H1 (cell line): ENCODE measurements at regions not wholly inside any gene's neighbourhood (a gene's known extent, or its start where the extent isn't known, plus 50 kb on each side); places are given as distances from the start of the nearest gene placed in this dataset.
A peak's percentile ranks its signal among the peaks of the same experiment; 100 is the strongest.

ENCODE experiments used
- CTCF ChIA-PET: fragments of 300-600 bp; sonication (Branson Sonifier 250); formaldehyde crosslinking; loops from one replicate; lab custom pipeline; 2021; ENCODE audit not compliant: partially characterized antibody; lab: Charles Lee
- POLR2A ChIA-PET: fragments of 300-600 bp; sonication (Branson Sonifier 250); formaldehyde crosslinking; loops from one replicate; lab custom pipeline; 2021; ENCODE audit warnings: inconsistent platforms; ENCODE audit not compliant: partially characterized antibody; lab: Charles Lee
- DNase-seq, 2 experiments: peaks; one replicate each; pipeline versions ENCODE4 v3.0.0 to v3.0.0-alpha.2; 2010 to 2022; ENCODE audit warnings: low spot score in 2 of 2, low read depth in 1 of 2, mixed read lengths in 1 of 2
- FAIRE-seq: peaks from 2 replicates; lab custom pipeline; 2011; peaks lifted over from hg19 to GRCh38; lab: Jason Lieb, UNC
- H2AFZ ChIP-seq: 2 replicates; pipeline ENCODE4 v1.8.1; 2012; ENCODE audit warnings: low read length, inconsistent platforms
- H2AK5ac ChIP-seq: 2 replicates; pipeline ENCODE4 v1.6.1; 2013; ENCODE audit warnings: low read depth, low read length
- H2BK120ac ChIP-seq: replicated peaks from 2 replicates; pipeline ENCODE3; 2013; ENCODE audit warnings: low read depth, low read length, inconsistent platforms
- H2BK12ac ChIP-seq: 2 replicates; pipeline ENCODE4 v1.6.1; 2013; ENCODE audit warnings: low read depth, low read length
- H2BK15ac ChIP-seq: 2 replicates; pipeline ENCODE4 v1.6.1; 2013; ENCODE audit warnings: low read length
- H2BK20ac ChIP-seq: 2 replicates; pipeline ENCODE4 v1.6.1; 2013; ENCODE audit warnings: low read length
- H2BK5ac ChIP-seq: 2 replicates; pipeline ENCODE4 v1.6.1; 2013; ENCODE audit warnings: low read depth, low read length
- H3K14ac ChIP-seq: 2 replicates; pipeline ENCODE4 v1.6.1; 2013; ENCODE audit warnings: inconsistent platforms; ENCODE audit not compliant: insufficient read length
- H3K18ac ChIP-seq: 2 replicates; pipeline ENCODE4 v1.6.1; 2013; ENCODE audit warnings: low read length; ENCODE audit errors: extremely low read depth
- H3K23ac ChIP-seq: 2 replicates; pipeline ENCODE4 v1.6.1; 2013; ENCODE audit warnings: inconsistent platforms; ENCODE audit not compliant: insufficient read length
- H3K23me2 ChIP-seq: 2 replicates; pipeline ENCODE4 v1.6.1; 2013; ENCODE audit warnings: low read depth, low read length
- H3K27ac ChIP-seq: 2 replicates; pipeline ENCODE4 v1.6.1; 2011; ENCODE audit warnings: low read depth, low read length, inconsistent platforms
- H3K27me3 ChIP-seq, 4 experiments: replicated peaks in 1 of 4; 1 replicate in 1 of 4; 2 replicates in 3 of 4; pipeline versions ENCODE4 v1.6.1 to v1.8.1; 2011 to 2013; ENCODE audit warnings: low read length in 3 of 4, mild to moderate bottlenecking in 3 of 4, inconsistent platforms in 2 of 4, mixed read lengths in 2 of 4, moderate library complexity in 1 of 4; ENCODE audit not compliant: control insufficient read depth in 3 of 4, insufficient read depth in 3 of 4; ENCODE audit errors: extremely low read depth in 1 of 4
- H3K36me3 ChIP-seq, 4 experiments: 2 replicates each; pipeline versions ENCODE4 v1.6.1 to v1.8.1; 2011 to 2013; ENCODE audit warnings: mild to moderate bottlenecking in 4 of 4, low read length in 3 of 4, moderate library complexity in 2 of 4, control low read depth in 1 of 4, inconsistent platforms in 1 of 4; ENCODE audit not compliant: insufficient read depth in 4 of 4, control insufficient read depth in 2 of 4
- H3K4ac ChIP-seq: replicated peaks from 2 replicates; pipeline ENCODE3; 2013; ENCODE audit warnings: low read length, low read depth, mixed read lengths, inconsistent platforms; ENCODE audit not compliant: insufficient read length
- H3K4me1 ChIP-seq, 4 experiments: replicated peaks in 1 of 4; 1 replicate in 1 of 4; 2 replicates in 3 of 4; pipeline versions ENCODE4 v1.6.1 to v1.8.1; 2011 to 2013; ENCODE audit warnings: low read length in 3 of 4, inconsistent platforms in 2 of 4, mixed read lengths in 1 of 4; ENCODE audit not compliant: insufficient read depth in 4 of 4, control insufficient read depth in 3 of 4
- H3K4me2 ChIP-seq, 2 experiments: 2 replicates each; pipeline versions ENCODE4 v1.6.1 to v1.8.1; 2011 to 2013; ENCODE audit warnings: low read depth in 2 of 2, low read length in 2 of 2, control low read depth in 1 of 2, inconsistent platforms in 1 of 2, mild to moderate bottlenecking in 1 of 2; ENCODE audit not compliant: insufficient read depth in 1 of 2
- H3K4me3 ChIP-seq, 4 experiments: fragments of 200-600, 300-600 bp in 1 of 4; sonication (generic), shearing (Covaris generic), sonication (Bioruptor Twin) in 1 of 4; 2 replicates each; pipeline versions ENCODE4 v1.5.1 to v1.8.1; 2011 to 2016; ENCODE audit warnings: low read length in 4 of 4, low read depth in 3 of 4, control low read depth in 2 of 4, inconsistent platforms in 2 of 4, mild to moderate bottlenecking in 2 of 4, mixed read lengths in 1 of 4, moderate library complexity in 1 of 4; ENCODE audit not compliant: insufficient read depth in 2 of 4; ENCODE audit errors: extremely low read depth in 1 of 4
- H3K56ac ChIP-seq: replicated peaks from 2 replicates; pipeline ENCODE3; 2013; ENCODE audit warnings: low read depth, mild to moderate bottlenecking, mixed read lengths, low read length, inconsistent platforms; ENCODE audit not compliant: insufficient read length
- H3K79me1 ChIP-seq: 2 replicates; pipeline ENCODE4 v1.6.1; 2013; ENCODE audit warnings: low read depth, low read length, control low read depth
- H3K79me2 ChIP-seq, 2 experiments: 2 replicates each; pipeline versions ENCODE4 v1.6.1 to v1.8.1; 2012 to 2013; ENCODE audit warnings: low read length in 2 of 2, mild to moderate bottlenecking in 2 of 2, inconsistent platforms in 1 of 2; ENCODE audit not compliant: insufficient read depth in 2 of 2, control insufficient read depth in 1 of 2
- H3K9ac ChIP-seq, 4 experiments: replicated peaks in 1 of 4; 1 replicate in 1 of 4; 2 replicates in 3 of 4; pipeline versions ENCODE4 v1.6.1 to v1.8.1; 2011 to 2013; ENCODE audit warnings: low read depth in 3 of 4, low read length in 3 of 4, control low read depth in 2 of 4, mild to moderate bottlenecking in 2 of 4, moderate library complexity in 2 of 4, inconsistent platforms in 1 of 4; ENCODE audit errors: extremely low read depth in 1 of 4
- H3K9me3 ChIP-seq, 2 experiments: 2 replicates each; pipeline versions ENCODE4 v1.6.1 to v1.8.1; 2012 to 2013; ENCODE audit warnings: mild to moderate bottlenecking in 2 of 2, moderate library complexity in 2 of 2, control low read depth in 1 of 2, inconsistent platforms in 1 of 2, low read depth in 1 of 2, low read length in 1 of 2, mixed read lengths in 1 of 2; ENCODE audit not compliant: insufficient read depth in 2 of 2
- H4K20me1 ChIP-seq, 2 experiments: replicated peaks in 1 of 2; 2 replicates each; pipeline versions ENCODE3 to v1.8.1; 2011 to 2013; ENCODE audit warnings: inconsistent platforms in 2 of 2, low read length in 2 of 2, mild to moderate bottlenecking in 1 of 2; ENCODE audit not compliant: insufficient read depth in 2 of 2, control insufficient read depth in 1 of 2
- H4K5ac ChIP-seq: 2 replicates; pipeline ENCODE4 v1.6.1; 2013; ENCODE audit warnings: low read length, low read depth, mixed read lengths, inconsistent platforms; ENCODE audit not compliant: insufficient read length
- H4K8ac ChIP-seq: 2 replicates; pipeline ENCODE4 v1.8.0; 2013; ENCODE audit warnings: mild to moderate bottlenecking, moderate library complexity, low read length, inconsistent platforms; ENCODE audit not compliant: insufficient read depth; ENCODE audit errors: extremely low read depth
- H4K91ac ChIP-seq: replicated peaks from 2 replicates; pipeline ENCODE3; 2013; ENCODE audit warnings: low read length, mixed read lengths, inconsistent platforms; ENCODE audit not compliant: insufficient read length
- CBX5 ChIP-seq: fragments of 300-800, 300-1000 bp; sonication (generic); IDR thresholded peaks from 2 replicates; pipeline ENCODE4 v1.7.1; 2016; ENCODE audit warnings: antibody characterized with exemption, low read length, low read depth
- CHD2 ChIP-seq: IDR thresholded peaks from 2 replicates; pipeline ENCODE4 v1.6.1; 2012; ENCODE audit warnings: low read length, improper control_type of control experiment
- CTBP2 ChIP-seq: IDR thresholded peaks from 2 replicates; pipeline ENCODE4 v1.7.0; 2011; ENCODE audit warnings: borderline replicate concordance, mild to moderate bottlenecking, moderate library complexity, mixed read lengths, low read length; ENCODE audit not compliant: insufficient read depth, insufficient read length
- EP300 ChIP-seq, 2 experiments: IDR thresholded peaks; 1 replicate in 1 of 2; 2 replicates in 1 of 2; pipeline ENCODE4 v1.6.1; 2011 to 2012; ENCODE audit warnings: low read depth in 2 of 2, low read length in 2 of 2, mild to moderate bottlenecking in 2 of 2, borderline replicate concordance in 1 of 2, inconsistent platforms in 1 of 2, moderate library complexity in 1 of 2
- HDAC2 ChIP-seq, 2 experiments: fragments of 300-600 bp in 1 of 2; sonication (generic) in 1 of 2; IDR thresholded peaks; 2 replicates each; pipeline ENCODE4 v1.6.1; 2011 to 2012; ENCODE audit warnings: low read depth in 2 of 2, low read length in 2 of 2, mild to moderate bottlenecking in 2 of 2, moderate library complexity in 2 of 2, borderline replicate concordance in 1 of 2, inconsistent platforms in 1 of 2
- JUND ChIP-seq: IDR thresholded peaks from 2 replicates; pipeline ENCODE4 v1.6.1; 2011; ENCODE audit warnings: mild to moderate bottlenecking, improper control_type of control experiment, low read length
- KDM5A ChIP-seq: fragments of 200-600 bp; IDR thresholded peaks from 2 replicates; pipeline ENCODE4 v1.7.1; 2012; ENCODE audit warnings: mild to moderate bottlenecking, low read length, inconsistent platforms, mixed read lengths
- NRF1 ChIP-seq: IDR thresholded peaks from 2 replicates; pipeline ENCODE4 v1.6.1; 2011; ENCODE audit warnings: mild to moderate bottlenecking, low read depth, low read length, improper control_type of control experiment
- TBP ChIP-seq: IDR thresholded peaks from 2 replicates; pipeline ENCODE4 v1.6.1; 2011; ENCODE audit warnings: low read depth, low read length, improper control_type of control experiment
- WGBS, 2 experiments: shearing (Covaris generic) in 1 of 2; methylation state at CpG; one replicate each; pipeline versions ENCODE4 v1.1.6 to v1.1.7; 2013 to 2015; ENCODE audit warnings: low lambda C conversion rate in 2 of 2, mixed read lengths in 2 of 2, inconsistent platforms in 1 of 2, low coverage in 1 of 2, missing lambda C conversion rate in 1 of 2; ENCODE audit not compliant: insufficient replicate concordance in 2 of 2, insufficient coverage in 1 of 2, insufficient read length in 1 of 2; ENCODE audit errors: extremely low coverage in 1 of 2, missing lambda C conversion rate in 1 of 2; 5-methylcytosine and 5-hydroxymethylcytosine counted together

GRCh38 chr16:9406038-9406712 is 314.7 kb downstream of the HAPSTR1 start:
- Histone ChIP-seq H3K9ac (0 out of 7 replicates have a peak overlapping the region, but pooled peaks of 1 of the 4 experiments have one; percentile 18), H3K23me2 (peaks cover 1% of the 10 kb centered on the region; the same call in 1 of the 2 replicates), H4K5ac (no peak overlapping the region), H2BK20ac (no peak overlapping the region), H4K91ac (no peak overlapping the region), H2AFZ (no peak overlapping the region), H2BK15ac (no peak overlapping the region), H3K4ac (no peak overlapping the region), H2BK5ac (no peak overlapping the region), H3K4me2 (no peak overlapping the region), H3K56ac (no peak overlapping the region), H2AK5ac (peak overlapping the region; percentile 9; the same call in 1 of the 2 replicates), H3K4me1 (no peaks in the 10 kb centered on the region), H3K9me3 (no peaks in the 10 kb centered on the region), H3K14ac (no peak overlapping the region), H4K8ac (no peak overlapping the region), H3K79me1 (no peaks in the 10 kb centered on the region), H4K20me1 (peaks cover 0 to 2% of the 10 kb centered on the region in 2 experiments), H2BK12ac (no peak overlapping the region), H3K36me3 (no peaks in the 10 kb centered on the region), H3K23ac (no peak overlapping the region), H2BK120ac (no peak overlapping the region), H3K27ac (no peak overlapping the region), H3K4me3 (no peak overlapping the region), H3K79me2 (no peaks in the 10 kb centered on the region), H3K27me3 (no peaks in the 10 kb centered on the region), H3K18ac (no peak overlapping the region)
- 86% methylated on average over 4 of the region's 4 CpGs; no CpG with 5 or more reads in 1 of the 2 experiments for WGBS, 2 experiments
- FAIRE-seq = no peak
- DNase-seq = no peak
- no peak for TF ChIP-seq JUND
- no peak for TF ChIP-seq NRF1
- TF ChIP-seq CHD2 = no peak
- no peak for TF ChIP-seq CTBP2
- no peak for TF ChIP-seq HDAC2 (IDR thresholded peaks at IDR 0.05; ENCODE audit: borderline replicate concordance in 1 of 2, low read depth in 2 of 2, low read length in 2 of 2)
- TF ChIP-seq KDM5A = no peak
- TF ChIP-seq EP300 (IDR thresholded peaks at IDR 0.05; ENCODE audit: borderline replicate concordance in 1 of 2, low read depth in 2 of 2, low read length in 2 of 2) = no peak
- no peak for TF ChIP-seq CBX5
- no peak for TF ChIP-seq TBP
- POLR2A ChIA-PET = no interaction called here
- CTCF ChIA-PET = no interaction called here
